ENCODE measurements at regions not wholly inside any gene's neighbourhood (a gene's known extent, or its start where the extent isn't known, plus 50 kb on each side); places are given as distances from the start of the nearest gene placed in this dataset.

DNA sequence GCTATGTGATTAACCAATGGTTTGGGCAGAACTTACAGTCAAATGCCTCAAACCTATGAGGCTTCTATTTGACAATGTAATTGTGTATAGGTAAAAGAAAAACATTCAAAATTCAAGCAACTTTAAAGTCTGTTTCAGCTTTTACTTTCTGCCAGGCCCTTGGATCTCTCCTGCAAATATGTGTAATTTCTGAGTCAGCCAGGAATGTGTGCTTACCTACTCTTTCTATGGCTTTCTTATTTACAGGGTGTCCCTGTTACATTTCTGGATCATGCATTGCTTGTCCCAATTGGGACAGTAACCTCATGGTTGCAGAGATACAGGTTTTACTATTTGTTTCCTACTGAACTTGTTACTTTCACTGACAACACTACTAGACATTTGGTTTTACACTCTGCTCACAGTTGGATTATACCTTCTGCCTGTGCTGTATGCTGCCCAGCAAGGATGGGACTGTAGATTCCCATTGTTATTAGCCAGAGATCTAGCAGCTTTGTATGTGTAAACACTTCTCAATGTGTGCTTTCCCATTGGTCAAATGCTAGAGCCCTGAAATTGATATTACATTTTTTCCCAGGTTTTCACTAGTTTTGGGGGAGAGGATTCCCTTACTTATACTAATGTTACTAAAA, 355.3 kb downstream of the ARL4A start:
- TF ChIP-seq EP300 (IDR thresholded peaks at IDR 0.05; ENCODE audit: borderline replicate concordance) (no peak), TAF1 (IDR thresholded peaks at IDR 0.05; ENCODE audit: low read depth) (no peak), ZBTB7A (IDR thresholded peaks at IDR 0.05; ENCODE audit: low read depth) (no peak), CEBPB (IDR thresholded peaks at IDR 0.05) (no peak)
- TF ChIP-seq, protein P1, sequence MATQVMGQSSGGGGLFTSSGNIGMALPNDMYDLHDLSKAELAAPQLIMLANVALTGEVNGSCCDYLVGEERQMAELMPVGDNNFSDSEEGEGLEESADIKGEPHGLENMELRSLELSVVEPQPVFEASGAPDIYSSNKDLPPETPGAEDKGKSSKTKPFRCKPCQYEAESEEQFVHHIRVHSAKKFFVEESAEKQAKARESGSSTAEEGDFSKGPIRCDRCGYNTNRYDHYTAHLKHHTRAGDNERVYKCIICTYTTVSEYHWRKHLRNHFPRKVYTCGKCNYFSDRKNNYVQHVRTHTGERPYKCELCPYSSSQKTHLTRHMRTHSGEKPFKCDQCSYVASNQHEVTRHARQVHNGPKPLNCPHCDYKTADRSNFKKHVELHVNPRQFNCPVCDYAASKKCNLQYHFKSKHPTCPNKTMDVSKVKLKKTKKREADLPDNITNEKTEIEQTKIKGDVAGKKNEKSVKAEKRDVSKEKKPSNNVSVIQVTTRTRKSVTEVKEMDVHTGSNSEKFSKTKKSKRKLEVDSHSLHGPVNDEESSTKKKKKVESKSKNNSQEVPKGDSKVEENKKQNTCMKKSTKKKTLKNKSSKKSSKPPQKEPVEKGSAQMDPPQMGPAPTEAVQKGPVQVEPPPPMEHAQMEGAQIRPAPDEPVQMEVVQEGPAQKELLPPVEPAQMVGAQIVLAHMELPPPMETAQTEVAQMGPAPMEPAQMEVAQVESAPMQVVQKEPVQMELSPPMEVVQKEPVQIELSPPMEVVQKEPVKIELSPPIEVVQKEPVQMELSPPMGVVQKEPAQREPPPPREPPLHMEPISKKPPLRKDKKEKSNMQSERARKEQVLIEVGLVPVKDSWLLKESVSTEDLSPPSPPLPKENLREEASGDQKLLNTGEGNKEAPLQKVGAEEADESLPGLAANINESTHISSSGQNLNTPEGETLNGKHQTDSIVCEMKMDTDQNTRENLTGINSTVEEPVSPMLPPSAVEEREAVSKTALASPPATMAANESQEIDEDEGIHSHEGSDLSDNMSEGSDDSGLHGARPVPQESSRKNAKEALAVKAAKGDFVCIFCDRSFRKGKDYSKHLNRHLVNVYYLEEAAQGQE (IDR thresholded peaks at IDR 0.05; ENCODE audit: low read depth) = no peak
